ENCODE measurements at regions not wholly inside any gene's neighbourhood (a gene's known extent, or its start where the extent isn't known, plus 50 kb on each side); places are given as distances from the start of the nearest gene placed in this dataset.
"Not testable (repeated sequence)": the region's sequence is repeated elsewhere in the genome, so short reads cannot be mapped to it uniquely, and the experiment has no call there.

DNA sequence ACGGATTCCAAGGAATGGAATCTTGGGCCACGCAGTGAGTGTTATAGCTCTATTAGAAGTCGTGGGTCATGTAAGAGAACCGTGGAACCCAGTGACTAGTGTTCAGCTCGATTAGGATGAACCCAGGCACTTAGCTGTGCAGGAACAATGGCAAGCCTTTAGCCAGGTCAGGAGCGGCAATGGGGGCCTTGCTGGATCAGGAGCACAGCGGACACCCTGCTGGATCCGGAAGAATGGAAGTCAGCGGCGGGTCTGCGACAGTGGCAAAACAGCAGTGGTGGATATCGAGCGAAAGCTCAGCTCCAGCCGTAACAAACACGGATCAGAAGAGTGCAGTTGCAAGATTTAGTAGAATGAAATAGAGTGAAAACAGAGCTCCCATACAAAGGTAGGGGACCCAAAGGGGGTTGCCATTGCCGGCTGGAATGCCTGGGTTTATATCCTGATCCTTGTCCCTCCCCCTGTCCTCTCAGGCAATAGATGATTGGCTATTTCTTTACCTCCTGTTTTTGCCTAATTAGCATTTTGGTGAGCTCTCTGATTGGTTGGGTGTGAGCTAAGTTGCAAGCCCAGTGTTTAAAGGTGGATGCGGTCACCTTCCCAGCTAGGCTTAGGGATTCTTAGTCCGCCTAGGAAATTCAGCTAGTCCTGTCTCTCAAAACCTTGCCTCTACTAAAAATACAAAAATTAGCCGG is 618.3 kb upstream of the CBLB start:
- not testable (repeated sequence) for DNase-seq

DNA sequence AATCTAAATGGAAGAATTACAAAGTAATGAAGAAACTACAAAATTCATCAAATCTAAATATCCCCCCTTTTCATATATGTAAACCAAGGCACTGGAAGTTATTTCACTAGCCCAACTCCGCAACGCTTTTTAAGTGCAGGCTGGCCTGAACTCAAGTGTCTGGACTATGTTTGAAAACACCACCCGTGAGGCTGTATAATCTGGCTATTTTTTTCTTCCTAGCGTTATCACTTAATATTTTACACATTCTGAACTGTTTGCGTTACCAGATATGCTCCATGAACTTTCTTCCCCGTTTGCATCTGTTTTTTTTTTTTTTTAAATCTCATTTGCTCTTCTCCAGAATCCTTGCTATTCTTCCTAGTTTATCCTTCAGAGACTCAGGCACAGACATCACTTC is 619.5 kb upstream of the CBLB start:
- DNase-seq, result no peak

DNA sequence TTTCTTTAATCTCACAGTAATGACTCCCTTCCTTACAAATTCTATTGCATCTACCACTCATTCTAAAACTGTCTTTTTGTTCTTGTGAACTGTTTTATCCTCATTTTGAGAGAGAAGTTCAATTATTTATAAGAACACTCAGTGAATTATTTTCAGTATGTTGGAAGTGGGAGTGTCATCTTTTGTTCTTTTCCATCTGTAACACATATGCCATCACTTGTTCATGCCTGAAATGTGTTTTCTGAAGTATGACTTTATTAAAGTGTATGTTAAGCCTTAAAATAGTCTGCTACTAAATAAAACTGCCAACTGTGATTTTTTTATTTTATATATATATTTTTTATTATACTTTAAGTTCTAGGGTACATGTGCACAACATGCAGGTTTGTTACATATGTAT is 623.0 kb upstream of the CBLB start:
- DNase-seq, result no peak

DNA sequence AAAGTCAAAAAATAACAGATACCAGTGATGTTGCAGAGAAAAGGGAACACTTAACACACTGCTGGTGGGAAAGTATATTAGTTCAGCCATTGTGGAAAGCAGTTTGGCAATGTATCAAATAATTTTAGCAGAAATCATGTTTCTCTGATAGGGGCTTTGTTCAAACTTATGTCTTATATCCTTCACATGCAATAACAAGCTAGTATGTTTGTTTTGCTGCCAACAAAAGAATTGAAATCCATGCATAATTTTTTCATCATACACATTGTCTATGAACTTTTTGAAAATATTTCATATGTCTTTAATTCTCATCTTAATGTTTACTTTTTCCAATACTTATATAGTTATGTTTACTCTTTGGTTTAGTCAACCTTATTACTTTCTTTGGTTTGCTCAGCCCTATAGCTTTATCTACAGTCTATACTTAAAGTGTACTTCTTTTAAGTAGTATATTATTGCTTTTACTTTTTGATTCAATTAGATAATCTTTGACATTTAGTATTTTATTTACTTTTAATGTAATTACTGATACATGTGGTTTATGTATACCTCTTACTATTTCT is 639.6 kb upstream of the CBLB start:
- no peak for DNase-seq

DNA sequence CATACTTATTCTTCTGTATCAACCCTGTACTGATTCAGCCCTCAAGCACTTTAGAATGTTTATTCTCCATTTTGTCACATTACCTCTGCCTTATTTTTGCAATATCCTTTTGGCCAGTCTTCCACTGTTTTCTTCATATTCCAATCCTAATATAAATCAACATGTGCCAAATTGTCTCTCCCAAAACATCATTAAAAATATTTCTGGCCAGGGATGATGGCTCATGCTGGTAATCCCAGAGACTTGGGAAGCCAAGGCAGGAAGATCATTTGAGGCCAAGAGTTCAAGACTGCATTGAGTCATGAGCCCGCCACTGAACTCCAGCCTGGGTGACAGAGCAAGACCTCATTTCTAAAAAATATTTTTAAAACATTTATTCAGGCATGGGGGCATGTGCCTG is 641.4 kb upstream of the CBLB start:
- DNase-seq, result no peak

DNA sequence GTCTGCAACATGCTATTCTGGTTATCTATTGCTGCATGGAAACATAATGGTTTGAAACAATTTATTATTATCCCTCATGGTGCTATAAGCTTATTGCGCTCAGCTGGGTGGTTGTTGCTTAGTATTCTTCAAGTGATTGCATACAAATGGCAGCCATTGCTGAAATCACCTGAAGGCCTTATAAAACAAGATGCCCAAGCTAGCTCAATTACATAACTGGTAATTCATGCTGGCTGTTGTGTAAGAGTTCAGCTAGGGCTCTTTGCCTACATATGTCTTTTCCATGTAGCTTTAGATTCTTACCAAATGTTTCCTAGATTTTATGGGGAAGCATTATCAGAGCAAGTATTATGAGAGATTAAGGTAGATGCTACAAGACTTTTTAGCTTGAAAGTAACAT is 644.0 kb upstream of the CBLB start:
- no peak for DNase-seq

DNA sequence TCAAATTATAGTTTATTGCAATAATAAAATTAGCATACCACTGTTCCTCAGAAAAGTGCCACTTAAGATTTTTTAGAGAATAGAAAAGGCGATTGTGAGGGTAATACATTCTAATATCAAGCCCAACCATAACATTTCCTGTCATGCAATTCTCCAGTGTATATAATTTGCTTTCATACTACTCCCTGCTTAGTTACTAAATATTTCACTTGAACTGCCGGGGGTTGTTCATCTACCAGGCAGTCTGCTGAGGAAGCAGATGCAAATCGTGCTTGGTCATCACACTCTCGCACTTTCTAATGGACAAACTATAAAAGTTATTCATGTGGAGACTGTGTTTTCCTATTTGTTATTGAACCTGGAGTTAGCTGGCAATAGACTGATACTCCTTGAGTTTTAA is 645.6 kb upstream of the CBLB start:
- DNase-seq, result peak; percentile 2

DNA sequence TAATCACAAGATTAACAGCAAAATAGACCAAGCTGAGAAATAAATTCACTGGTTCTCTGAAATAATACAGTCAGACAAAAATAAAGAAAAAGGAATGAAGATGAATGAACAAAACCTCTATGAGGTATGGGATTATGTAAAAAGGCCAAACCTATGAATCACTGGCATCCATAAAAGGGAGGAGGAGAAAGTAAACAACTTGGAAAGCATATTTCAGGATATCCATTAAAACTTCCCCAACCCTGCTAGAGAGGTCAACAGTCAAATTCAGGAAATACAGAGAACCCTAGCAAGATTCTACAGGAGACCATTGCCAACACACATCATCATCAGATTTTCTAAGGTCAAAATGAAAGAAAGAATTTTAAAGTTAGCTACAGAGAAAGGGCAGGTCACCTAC is 649.7 kb upstream of the CBLB start:
- DNase-seq, result no peak

DNA sequence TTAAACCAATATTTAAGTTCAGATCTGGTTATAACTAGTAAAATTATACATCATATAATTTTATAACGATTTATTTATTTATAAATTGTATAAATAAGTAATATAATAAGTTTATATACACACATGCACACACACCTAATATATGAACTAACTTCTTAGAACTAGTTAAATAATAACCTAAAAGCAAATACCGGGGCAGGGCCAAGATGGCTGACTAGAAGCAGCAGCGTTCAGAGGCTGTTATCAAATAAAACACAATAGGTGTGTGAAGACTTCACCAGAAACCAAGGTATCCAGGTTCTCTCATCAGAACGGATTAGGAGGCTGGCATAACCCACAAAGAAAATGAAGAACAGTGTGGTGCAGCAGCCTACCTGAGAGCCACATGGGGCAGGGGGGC is 653.6 kb upstream of the CBLB start:
- DNase-seq, result no peak

DNA sequence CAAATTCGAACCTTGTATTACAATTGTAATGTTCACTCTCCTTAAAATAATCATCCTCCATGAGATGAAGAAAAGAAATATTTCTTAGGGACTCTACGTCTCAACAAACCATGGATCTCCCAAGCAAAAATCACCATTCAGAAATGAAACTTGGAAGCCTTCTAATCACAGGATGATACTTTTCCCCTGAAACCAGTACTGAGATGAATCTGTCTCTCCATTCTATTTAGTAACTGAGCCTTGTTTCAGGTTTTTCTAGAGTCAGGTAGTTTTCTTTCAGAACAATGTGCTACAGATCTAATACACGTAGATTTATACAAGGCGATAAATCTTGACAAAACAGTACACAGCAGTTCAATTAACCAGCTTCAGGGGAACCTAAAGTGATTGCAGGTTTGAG is 660.1 kb upstream of the CBLB start:
- DNase-seq, result no peak

DNA sequence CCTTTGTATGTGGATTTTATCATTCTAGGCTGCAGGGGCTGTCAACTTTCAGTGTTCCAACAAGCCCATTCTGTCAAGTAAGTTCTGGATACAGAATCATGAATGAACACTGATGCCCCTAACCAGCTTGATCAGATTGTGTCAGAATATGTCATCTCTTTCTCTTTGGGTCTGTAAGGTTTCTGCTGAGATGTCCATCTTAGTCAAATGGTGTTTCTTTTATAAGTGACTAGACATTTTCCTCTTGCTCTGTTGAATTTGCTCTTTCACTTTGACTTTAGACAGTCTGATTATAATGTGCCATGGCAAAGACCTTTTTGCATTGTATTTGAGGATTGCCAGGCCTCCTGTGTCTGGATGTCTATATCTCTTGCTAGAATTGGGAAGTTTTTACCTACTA is 660.9 kb upstream of the CBLB start:
- no peak for DNase-seq

DNA sequence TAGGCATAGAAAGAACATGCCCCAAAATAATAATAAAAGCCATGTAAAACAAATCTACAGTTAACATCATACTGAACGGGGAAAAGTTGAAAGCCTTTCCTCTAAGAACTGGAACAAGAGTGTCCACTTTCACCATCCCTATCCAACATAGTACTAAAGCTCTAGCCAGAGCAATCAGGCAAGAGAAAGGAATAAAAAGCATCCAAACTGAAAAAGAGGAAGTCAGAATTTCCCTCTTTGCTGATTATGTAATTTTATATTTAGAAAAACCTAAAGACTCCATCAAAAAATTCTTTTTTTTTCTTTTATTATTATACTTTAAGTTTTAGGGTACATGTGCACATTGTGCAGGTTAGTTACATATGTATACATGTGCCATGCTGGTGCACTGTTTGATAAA is 661.6 kb upstream of the CBLB start:
- DNase-seq, result no peak

DNA sequence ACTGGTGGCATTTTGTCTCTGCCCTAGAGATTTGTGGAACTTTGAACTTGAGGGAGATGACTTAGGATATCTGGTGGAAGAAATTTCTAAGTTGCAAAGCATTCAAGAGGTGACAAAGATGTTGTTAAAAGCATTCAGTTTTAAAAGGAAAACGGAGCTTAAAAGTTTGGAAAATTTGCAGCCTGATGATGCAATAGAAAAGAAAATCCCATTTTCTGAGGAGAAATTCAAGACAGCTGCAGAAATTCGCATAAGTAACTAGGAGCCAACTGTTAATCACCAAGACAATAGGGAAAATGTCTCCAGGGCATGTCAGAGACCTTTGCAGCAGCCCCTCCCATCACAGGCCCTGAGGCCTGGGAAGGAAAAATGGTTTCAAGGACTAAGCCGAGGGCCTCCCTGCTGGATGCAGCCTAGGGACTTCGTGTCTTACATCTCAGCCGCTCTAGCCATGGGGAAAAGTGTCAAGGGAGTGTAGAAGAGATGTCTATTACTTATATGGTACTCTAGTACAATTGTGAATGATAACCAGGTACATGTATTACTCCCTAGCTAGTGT is 663.0 kb upstream of the CBLB start:
- DNase-seq, result not testable (repeated sequence)

DNA sequence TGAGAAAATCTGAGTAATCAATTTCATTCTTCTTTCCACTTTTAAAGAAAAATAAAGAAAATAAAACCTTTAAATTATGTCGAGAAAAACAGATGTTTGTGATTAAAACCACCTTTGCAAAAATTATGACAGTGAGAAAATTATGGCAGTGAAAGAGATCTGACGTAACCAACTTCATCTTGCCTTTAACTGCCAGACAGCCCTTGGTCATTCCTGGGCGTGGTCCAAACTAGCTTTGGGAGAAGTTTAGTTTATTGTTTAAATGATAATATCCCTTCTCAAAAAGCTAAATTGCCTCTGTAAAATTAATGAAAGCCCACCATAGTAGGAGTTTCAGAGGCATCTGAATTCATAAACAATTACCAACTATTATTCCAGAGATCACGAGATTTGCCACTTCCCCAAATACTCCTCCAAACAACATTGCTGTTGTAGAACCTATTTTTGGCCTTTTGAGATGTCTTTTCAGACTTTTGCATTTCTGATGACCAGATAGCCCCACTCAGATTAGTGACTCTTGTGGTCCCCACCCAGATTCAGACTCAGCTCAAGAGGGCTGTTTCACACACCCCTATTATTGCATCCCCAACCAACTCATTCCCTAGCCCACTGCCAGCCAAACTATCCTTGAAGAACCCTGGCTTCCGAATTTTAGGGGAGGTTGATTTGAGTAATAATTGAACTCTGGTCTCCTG is 664.4 kb upstream of the CBLB start:
- no peak for DNase-seq

DNA sequence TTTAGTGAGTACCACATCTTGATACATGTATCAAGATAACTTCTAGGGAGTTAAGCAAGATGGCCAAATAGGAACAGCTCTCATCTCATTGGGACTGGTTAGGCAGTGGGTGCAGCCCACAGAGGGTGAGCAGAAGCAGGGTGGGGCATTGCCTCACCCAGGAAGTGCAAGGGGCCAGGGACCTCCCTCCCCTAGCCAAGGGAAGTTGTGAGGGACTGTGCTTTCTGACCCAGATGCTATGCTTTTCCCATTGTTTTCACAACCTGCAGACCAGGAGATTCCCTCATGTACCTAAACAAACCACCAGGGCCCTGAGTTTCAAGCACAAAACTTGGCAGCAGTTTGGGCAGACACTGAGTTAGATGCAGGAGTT is 665.0 kb upstream of the CBLB start:
- no peak for DNase-seq

DNA sequence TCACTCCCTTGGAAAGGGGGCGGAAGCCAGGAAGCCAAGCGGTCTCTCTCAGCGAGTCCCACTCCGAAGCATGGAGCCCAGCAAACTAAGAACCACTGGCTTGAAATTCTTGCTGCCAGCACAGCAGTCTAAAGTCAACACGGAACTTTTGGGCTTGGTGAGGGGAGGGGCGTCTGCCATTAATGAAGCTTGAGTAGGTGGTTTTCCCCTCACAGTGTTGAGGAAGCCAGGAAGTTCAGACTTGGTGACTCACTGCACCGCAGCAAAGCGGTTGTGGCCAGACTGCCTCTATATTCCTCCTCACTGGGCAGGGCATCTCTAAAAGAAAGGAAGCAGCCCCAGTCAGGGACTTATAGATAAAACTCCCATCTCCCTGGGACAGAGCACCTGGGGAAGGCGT is 665.4 kb upstream of the CBLB start:
- no peak for DNase-seq

DNA sequence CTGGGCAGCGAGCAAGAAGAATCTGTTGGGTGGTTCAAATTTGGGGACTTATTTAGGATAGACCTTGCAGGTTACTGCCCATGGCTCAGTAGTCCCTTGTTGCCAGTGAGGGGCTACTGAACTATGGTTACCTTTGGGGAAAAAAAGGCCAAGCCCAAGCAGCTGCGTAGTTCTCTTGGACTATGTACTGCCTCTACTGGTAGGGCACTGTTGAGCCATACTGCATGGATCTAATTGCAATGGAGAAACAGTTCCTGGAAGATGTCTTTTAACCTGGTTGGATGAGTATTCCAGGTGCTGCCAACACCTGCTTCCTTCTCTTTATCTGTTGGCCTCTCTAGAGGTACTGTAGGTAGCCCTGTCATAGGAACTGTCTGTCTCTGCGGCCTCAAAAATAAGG is 671.9 kb upstream of the CBLB start:
- no peak for DNase-seq

DNA sequence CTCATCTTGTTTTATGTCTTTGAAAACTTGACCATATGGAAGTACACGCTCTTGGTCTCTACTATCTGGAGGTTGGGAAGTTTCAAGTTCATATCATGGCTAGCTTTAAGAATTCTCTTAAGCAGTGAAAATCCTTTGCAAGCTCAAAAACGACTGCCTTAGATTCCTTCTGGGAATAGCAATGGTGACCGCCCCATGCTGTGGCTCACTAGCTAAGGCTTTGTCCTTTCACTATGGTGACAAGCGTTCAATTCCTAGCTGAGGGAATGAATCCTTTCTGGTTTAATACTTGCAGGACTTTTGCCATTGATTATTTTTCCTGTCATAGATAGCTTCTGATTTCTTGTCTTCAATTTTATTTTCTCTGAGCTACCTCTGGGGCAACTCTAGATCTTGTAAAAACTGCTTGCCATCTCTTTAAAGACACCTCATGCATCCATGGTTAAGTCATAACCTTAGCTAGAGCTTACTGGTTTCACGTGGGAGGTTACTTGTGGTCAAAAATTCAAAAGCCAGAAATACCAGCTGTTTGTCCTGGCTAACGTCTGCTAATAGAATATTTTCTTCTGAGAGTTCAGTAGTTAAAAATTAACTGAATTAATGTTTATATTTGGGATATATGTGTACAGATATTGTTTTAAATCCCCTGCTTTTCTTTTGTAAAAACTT is 673.4 kb upstream of the CBLB start:
- peak; percentile 40 for DNase-seq

DNA sequence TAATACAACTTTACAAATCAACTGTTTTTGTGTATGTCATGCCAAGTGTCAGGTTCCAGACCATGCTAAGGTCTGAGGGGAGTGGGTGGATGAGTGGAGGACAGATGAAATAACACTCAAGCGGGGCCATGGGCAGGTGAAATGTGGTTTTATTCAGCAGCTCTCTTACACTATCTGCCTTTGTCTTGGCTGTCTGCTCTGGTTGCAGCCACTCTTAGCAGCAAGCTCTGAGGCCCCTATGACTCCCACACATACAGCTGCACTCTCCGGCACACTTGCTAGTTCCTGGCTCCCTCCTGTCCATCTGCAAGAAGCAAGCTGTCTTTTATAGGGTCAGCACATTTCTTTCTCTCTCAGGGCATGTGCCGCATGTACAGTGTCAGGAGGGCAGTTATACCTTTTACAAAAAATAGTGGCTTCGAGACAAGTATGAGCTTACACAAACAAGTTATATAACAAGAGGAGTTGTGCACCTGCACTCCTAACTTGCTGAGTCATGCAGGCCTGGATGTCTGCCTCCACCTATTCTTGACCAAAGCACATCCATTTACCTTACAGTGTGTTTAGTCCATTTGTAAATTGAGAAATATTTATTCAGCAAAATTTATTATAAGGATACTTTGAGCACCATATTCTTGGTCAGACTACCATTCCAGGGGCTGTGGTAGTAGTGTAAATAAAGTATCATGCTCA is 683.7 kb upstream of the CBLB start:
- no peak for DNase-seq

DNA sequence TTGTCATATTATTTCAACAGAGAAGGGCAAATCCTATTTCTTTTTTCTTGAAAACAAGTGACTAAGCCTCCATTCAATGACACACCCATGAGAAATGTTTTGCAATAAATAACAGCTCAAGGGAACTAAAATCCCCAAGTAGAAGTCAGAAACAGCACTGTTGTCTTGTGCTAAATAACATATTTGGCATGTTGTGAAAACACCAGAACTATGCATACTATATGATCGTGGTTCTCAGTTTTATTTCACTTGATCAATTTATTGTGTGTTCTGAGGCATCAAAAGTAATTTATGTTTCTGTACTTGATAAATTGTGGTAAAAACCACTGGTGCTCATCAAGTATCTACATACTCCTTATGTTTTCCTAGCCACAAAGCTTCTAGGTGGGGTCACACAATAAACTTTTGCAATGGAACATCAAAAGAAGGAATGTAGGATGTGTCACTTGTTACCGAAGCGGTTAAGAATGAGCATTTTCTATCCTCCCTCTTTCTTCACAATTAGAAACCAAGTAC is 691.7 kb upstream of the CBLB start:
- no peak for DNase-seq

DNA sequence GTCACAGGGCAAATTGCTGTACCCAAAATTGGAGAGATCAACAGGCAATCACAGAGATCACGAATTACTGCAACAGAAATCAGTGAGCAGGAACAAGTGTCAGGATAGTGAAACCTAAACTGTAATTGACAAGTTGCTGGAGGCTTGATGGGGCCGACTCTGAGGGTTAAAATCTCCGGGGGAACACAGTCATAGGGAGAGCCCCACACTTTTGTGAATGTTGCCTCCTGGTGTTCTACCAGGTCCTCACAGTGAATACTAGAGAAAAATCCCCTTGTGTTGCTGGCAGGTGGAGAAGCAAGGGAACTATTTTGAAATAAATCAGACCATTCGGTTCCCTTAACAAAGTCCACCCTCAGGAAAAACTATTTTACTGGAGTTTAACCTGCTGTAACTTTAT is 697.5 kb upstream of the CBLB start:
- DNase-seq, result no peak

DNA sequence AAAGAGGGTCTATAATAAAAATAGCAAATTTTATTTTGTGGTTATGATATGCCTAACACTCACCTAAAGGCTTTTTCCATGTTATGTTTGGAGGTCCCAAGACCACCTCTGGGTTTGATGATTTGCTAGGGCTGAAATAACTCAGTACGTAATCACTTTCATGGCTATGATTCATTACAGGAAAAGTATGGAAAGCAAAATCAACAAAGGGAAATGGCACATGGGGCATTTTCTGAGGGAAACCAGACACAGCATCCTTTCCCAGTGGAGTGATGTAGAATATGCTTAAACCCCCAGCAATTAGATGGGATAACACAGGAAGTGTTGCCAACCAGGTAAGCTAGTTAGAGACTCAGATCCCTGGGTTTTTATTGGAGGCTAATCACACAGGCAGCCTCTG is 701.6 kb upstream of the CBLB start:
- no peak for DNase-seq

DNA sequence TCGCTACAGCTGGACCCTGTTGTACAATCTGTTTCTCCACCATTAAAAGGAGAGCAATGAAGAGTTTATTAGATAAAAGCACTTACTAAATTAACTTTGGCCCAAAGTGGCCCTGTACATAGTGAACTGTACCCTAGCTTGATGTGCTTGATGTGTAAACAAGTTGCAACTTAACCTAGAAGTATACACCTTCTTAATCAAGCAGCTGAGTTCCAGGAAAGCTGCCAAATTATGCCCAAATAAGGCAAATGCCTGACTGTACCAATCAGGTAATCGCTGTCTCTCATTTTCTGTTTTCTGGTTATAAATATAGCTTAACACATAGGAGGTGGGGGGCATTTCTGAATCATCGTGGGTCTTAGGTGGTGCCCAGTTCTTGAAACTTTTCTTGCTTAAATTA is 704.8 kb upstream of the CBLB start:
- no peak for DNase-seq

Measured in NCI-H526 treated with DMSO at 0.1 percent for 48 hours (cell line).